ENCODE measurements at regions not wholly inside any gene's neighbourhood (a gene's known extent, or its start where the extent isn't known, plus 50 kb on each side); places are given as distances from the start of the nearest gene placed in this dataset.

DNA sequence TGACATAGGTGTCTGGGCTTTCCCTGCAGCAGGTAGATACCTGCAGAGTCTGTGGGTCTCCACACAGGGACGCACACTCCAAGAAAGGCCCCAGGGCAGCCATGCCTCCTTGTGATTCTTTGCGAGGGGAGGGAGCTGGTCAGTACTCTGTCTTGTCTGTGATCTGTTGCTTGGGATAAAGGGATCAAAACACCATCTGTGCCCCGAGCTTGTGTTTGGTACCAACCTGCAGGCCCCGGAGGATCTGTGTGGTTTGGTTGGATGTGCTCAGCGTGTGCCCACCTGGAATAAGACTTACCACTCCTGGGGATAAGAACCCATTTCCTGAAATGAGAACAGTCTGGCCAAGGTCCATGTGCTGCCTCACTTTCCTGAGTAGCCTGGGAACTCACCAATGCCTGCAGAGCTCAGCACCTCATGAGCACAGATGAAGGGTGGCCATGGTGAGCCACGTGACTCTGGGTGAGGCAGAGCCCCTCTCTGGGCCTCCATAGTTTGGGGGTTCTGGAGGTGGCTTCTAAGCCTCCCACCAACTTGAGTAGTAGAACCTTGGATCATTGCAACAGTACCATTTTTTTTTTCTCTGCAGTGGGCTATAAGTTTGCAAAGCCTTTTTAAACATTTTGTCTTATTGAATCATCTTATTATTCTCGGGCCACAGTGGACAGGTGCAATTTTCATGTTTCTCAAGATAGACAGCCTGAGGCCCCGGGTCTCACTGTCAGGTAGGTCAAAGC, 134.8 kb downstream of the DDX1 start:
- Histone ChIP-seq H3K27me3 (ENCODE audit: control insufficient read depth, insufficient read depth, low read length) (no peaks in the 10 kb centered on the region), H3K9me3 (ENCODE audit: control insufficient read depth, low read length) (no peaks in the 10 kb centered on the region), H3K79me2 (no peaks in the 10 kb centered on the region), H3K9ac (no peak overlapping the region), H3K4me2 (ENCODE audit: low read length) (no peak overlapping the region), H3K4me3 (ENCODE audit: low read depth, low read length) (no peak overlapping the region), H2AFZ (no peak overlapping the region), H3K4me1 (peaks cover 16% of the 10 kb centered on the region), H3K36me3 (ENCODE audit: control insufficient read depth, insufficient read depth, low read length) (no peaks in the 10 kb centered on the region), H3K27ac (no peak overlapping the region)
- TF ChIP-seq CTCF (IDR thresholded peaks at IDR 0.05): no peak

GRCh38 chr2:15727396-15728244, 136.0 kb downstream of the DDX1 start:
- Histone ChIP-seq H3K36me3 (ENCODE audit: control insufficient read depth, insufficient read depth, low read length) (no peaks in the 10 kb centered on the region), H3K9me3 (ENCODE audit: control insufficient read depth, low read length) (no peaks in the 10 kb centered on the region), H3K4me1 (peaks cover 16% of the 10 kb centered on the region), H3K27me3 (ENCODE audit: control insufficient read depth, insufficient read depth, low read length) (no peaks in the 10 kb centered on the region), H3K4me2 (ENCODE audit: low read length) (no peak overlapping the region), H3K79me2 (no peaks in the 10 kb centered on the region), H3K9ac (no peak overlapping the region), H2AFZ (no peak overlapping the region), H3K27ac (no peak overlapping the region), H3K4me3 (ENCODE audit: low read depth, low read length) (no peak overlapping the region)
- no peak for TF ChIP-seq CTCF (IDR thresholded peaks at IDR 0.05)

- peaks cover 16% of the 10 kb centered on the region for H3K4me1 ChIP-seq
- H3K79me2 ChIP-seq: no peaks in the 10 kb centered on the region
- no peak overlapping the region for H3K4me3 ChIP-seq (ENCODE audit: low read depth, low read length)
- H3K27me3 ChIP-seq (ENCODE audit: control insufficient read depth, insufficient read depth, low read length): no peaks in the 10 kb centered on the region
- H3K9ac ChIP-seq: no peak overlapping the region
- H2AFZ ChIP-seq: no peak overlapping the region
- no peaks in the 10 kb centered on the region for H3K9me3 ChIP-seq (ENCODE audit: control insufficient read depth, low read length)
- TF ChIP-seq CTCF (IDR thresholded peaks at IDR 0.05): no peak
- no peak overlapping the region for H3K4me2 ChIP-seq (ENCODE audit: low read length)
- H3K27ac ChIP-seq: no peak overlapping the region
- no peaks in the 10 kb centered on the region for H3K36me3 ChIP-seq (ENCODE audit: control insufficient read depth, insufficient read depth, low read length)
Measured at GRCh38 chr2:15728245-15728938, 136.7 kb downstream of the DDX1 start.

- no peaks in the 10 kb centered on the region for H3K79me2 ChIP-seq
- TF ChIP-seq CTCF (IDR thresholded peaks at IDR 0.05): no peak
Measured at GRCh38 chr2:15729001-15729400, 137.3 kb downstream of the DDX1 start.

More at GRCh38 chr2:15729001-15729400, 137.3 kb downstream of the DDX1 start:
- Histone ChIP-seq H3K4me1 (peaks cover 16% of the 10 kb centered on the region), H3K27ac (no peak overlapping the region), H3K4me2 (ENCODE audit: low read length) (no peak overlapping the region), H3K9ac (no peak overlapping the region), H3K9me3 (ENCODE audit: control insufficient read depth, low read length) (no peaks in the 10 kb centered on the region), H3K27me3 (ENCODE audit: control insufficient read depth, insufficient read depth, low read length) (no peaks in the 10 kb centered on the region), H2AFZ (no peak overlapping the region), H3K4me3 (ENCODE audit: low read depth, low read length) (no peak overlapping the region), H3K36me3 (ENCODE audit: control insufficient read depth, insufficient read depth, low read length) (no peaks in the 10 kb centered on the region)
